CD4-positive, CD25-positive, alpha-beta regulatory T cell (primary cell): ENCODE measurements at regions not wholly inside any gene's neighbourhood (a gene's known extent, or its start where the extent isn't known, plus 50 kb on each side); places are given as distances from the start of the nearest gene placed in this dataset.

Experiments used
- ATAC-seq, 2 donors: fragments of 150-1000 bp; cut with Tn5 transposase; one replicate each; pipeline ENCODE4 v1.10.0; 2021; ENCODE audit warnings: low read depth in 2 of 2, moderate number of reproducible peaks in 2 of 2, moderate library complexity in 1 of 2
- DNase-seq, 3 donors: peaks; one replicate each; pipeline versions ENCODE4 v3.0.0 to v3.0.0-alpha.2; 2012 to 2022; ENCODE audit warnings: mixed read lengths in 1 of 3
- H3K27ac ChIP-seq: one replicate; pipeline ENCODE4 v1.7.0; 2013; ENCODE audit warnings: mild to moderate bottlenecking, low read length; ENCODE audit not compliant: insufficient read depth, poor library complexity, severe bottlenecking
- H3K27me3 ChIP-seq: one replicate; pipeline ENCODE4 v1.7.0; 2013; ENCODE audit warnings: low read length; ENCODE audit not compliant: control insufficient read depth, insufficient read depth
- H3K36me3 ChIP-seq: one replicate; pipeline ENCODE4 v1.7.0; 2013; ENCODE audit warnings: mild to moderate bottlenecking, low read length, moderate library complexity; ENCODE audit not compliant: control insufficient read depth, insufficient read depth
- H3K4me1 ChIP-seq: 2 replicates; pipeline ENCODE4 v1.7.0; 2013; ENCODE audit warnings: mild to moderate bottlenecking, low read length; ENCODE audit not compliant: insufficient read depth, control insufficient read depth, poor library complexity, severe bottlenecking
- H3K4me3 ChIP-seq: one replicate; pipeline ENCODE4 v1.7.0; 2013; ENCODE audit warnings: low read depth, mild to moderate bottlenecking, low read length, moderate library complexity
- H3K9me3 ChIP-seq, 2 experiments: 1 replicate in 1 of 2; 2 replicates in 1 of 2; pipeline ENCODE4 v1.7.0; 2013; ENCODE audit warnings: low read length in 2 of 2, mild to moderate bottlenecking in 1 of 2, moderate library complexity in 1 of 2; ENCODE audit not compliant: control insufficient read depth in 2 of 2
- H3K27ac Mint-ChIP-seq, 3 donors: one replicate each; pipeline ENCODE4 v1.8.0; 2020 to 2022; ENCODE audit warnings: mild to moderate bottlenecking in 3 of 3, mixed read lengths in 3 of 3, moderate library complexity in 2 of 3
- H3K27me3 Mint-ChIP-seq: one replicate; pipeline ENCODE4 v1.8.0; 2022; ENCODE audit warnings: mild to moderate bottlenecking, mixed read lengths
- H3K36me3 Mint-ChIP-seq: one replicate; pipeline ENCODE4 v1.8.0; 2020; ENCODE audit warnings: mixed read lengths
- H3K4me1 Mint-ChIP-seq, 4 donors: one replicate each; pipeline ENCODE4 v1.8.0; 2020 to 2022; ENCODE audit warnings: mixed read lengths in 4 of 4, mild to moderate bottlenecking in 1 of 4
- H3K4me3 Mint-ChIP-seq, 4 donors: one replicate each; pipeline ENCODE4 v1.8.0; 2020 to 2022; ENCODE audit warnings: mild to moderate bottlenecking in 4 of 4, mixed read lengths in 4 of 4, moderate library complexity in 3 of 4
- H3K9me3 Mint-ChIP-seq, 7 donors: one replicate each; pipeline ENCODE4 v1.8.0; 2020 to 2022; ENCODE audit warnings: mixed read lengths in 7 of 7, mild to moderate bottlenecking in 3 of 7, moderate library complexity in 2 of 7

DNA sequence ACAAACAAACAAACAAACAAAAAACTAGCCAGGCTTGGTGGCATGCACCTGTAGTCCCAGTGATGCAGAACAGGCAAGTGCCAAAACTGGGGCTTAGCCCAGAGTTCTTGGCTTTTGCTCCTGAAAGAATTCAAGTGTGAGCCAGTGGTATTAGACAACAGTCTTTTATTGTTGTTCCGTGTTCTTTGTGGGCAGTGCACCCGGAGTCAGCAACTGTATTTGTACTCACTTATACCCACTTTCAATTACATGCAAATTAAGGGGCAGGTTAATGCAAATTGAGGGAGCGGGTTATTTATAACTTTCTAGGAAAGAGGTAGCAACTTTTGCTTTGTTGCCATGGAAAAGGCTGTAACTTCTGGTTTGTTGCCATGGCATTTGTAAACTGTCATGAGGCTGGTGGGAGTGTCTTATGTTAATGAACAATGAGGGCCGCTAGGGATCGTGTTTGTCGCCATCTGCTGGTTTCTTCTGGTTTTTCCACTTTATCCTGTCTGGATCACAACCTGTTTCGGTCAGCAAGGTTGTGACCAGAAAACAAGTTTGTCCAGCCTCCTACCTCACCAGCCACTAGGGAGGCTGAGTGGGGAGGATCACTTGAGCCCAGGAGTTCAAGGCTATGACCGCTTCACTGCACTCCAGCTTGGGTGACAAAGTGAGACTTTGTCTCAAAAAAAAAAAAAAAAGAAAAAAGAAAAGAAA lies 88.8 kb upstream of the ESX1 start:
- no peak overlapping the region for H3K4me3 ChIP-seq
- DNase-seq, result peak in 2 of 3 donors; percentile 36 to 55
- H3K9me3 Mint-ChIP-seq, result peaks cover 0 to 5% (median 0%) of the 10 kb centered on the region in 7 donors
- H3K4me1 Mint-ChIP-seq, result peaks cover 0 to 5% (median 3%) of the 10 kb centered on the region in 4 donors
- no peaks in the 10 kb centered on the region for H3K36me3 ChIP-seq
- no peak overlapping the region for H3K27ac ChIP-seq
- H3K36me3 Mint-ChIP-seq, result no peaks in the 10 kb centered on the region
- H3K4me3 Mint-ChIP-seq, result no peak overlapping the region
- peaks cover 4% of the 10 kb centered on the region for H3K27me3 Mint-ChIP-seq
- no peak overlapping the region for H3K27ac Mint-ChIP-seq
- no peaks in the 10 kb centered on the region for H3K4me1 ChIP-seq
- ATAC-seq, result no peak
- H3K9me3 ChIP-seq, result no peaks in the 10 kb centered on the region
- no peaks in the 10 kb centered on the region for H3K27me3 ChIP-seq

DNA sequence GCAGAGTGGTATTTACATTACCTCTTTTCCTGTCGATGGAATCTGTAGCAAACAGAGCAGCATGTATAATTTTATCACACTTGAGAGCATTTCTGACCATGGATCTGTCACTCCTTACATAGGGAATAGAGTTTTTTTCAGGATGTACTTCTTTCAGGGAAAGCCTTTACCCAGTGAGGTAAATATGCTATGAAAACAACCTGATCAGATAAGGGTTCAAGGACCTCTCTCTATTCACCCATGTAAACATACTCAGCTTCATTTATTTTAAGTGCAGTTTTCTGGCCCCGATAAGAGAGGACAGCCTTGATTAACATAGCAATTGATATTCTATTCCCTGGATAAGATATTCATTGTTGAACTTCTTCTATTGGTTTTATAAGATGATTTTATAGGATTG lies 87.3 kb upstream of the ESX1 start:
- no peak overlapping the region for H3K27ac ChIP-seq
- Mint-ChIP-seq H3K4me3 (no peak overlapping the region), H3K36me3 (no peaks in the 10 kb centered on the region), H3K9me3 (peaks cover 0 to 2% (median 0%) of the 10 kb centered on the region in 7 donors), H3K27me3 (peaks cover 2% of the 10 kb centered on the region), H3K4me1 (peaks cover 0 to 5% (median 3%) of the 10 kb centered on the region in 4 donors), H3K27ac (no peak overlapping the region)
- no peak for DNase-seq
- no peak for ATAC-seq
- H3K4me1 ChIP-seq, result no peaks in the 10 kb centered on the region
- H3K9me3 ChIP-seq, result no peaks in the 10 kb centered on the region
- no peaks in the 10 kb centered on the region for H3K36me3 ChIP-seq
- H3K27me3 ChIP-seq, result no peaks in the 10 kb centered on the region
- H3K4me3 ChIP-seq, result no peak overlapping the region

DNA sequence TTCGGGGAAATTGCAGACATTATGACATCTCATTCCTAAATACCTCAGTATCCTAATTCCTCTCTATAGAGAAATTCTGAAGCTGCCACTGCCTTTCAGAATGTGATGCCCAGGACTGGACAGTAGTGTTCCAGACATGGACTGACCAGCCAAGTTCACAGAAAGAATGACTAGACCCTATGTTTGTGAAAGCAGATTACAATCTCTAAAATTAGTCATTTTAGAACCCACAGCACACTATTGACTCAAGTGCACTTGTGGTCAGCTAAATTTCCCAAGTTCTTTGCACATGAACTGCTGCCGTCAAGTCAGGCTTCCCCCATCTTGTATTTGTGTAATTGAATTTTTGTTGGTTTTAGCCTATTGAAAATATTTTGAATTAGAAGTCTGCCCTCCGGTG lies 81.0 kb upstream of the ESX1 start:
- Mint-ChIP-seq H3K4me3 (no peak overlapping the region), H3K27ac (no peak overlapping the region), H3K9me3 (no peaks in the 10 kb centered on the region), H3K36me3 (no peaks in the 10 kb centered on the region), H3K4me1 (no peaks in the 10 kb centered on the region), H3K27me3 (no peaks in the 10 kb centered on the region)
- no peaks in the 10 kb centered on the region for H3K36me3 ChIP-seq
- H3K4me1 ChIP-seq, result no peaks in the 10 kb centered on the region
- no peaks in the 10 kb centered on the region for H3K27me3 ChIP-seq
- H3K27ac ChIP-seq, result no peak overlapping the region
- ATAC-seq (no peak), DNase-seq (no peak)
- no peaks in the 10 kb centered on the region for H3K9me3 ChIP-seq
- no peak overlapping the region for H3K4me3 ChIP-seq

DNA sequence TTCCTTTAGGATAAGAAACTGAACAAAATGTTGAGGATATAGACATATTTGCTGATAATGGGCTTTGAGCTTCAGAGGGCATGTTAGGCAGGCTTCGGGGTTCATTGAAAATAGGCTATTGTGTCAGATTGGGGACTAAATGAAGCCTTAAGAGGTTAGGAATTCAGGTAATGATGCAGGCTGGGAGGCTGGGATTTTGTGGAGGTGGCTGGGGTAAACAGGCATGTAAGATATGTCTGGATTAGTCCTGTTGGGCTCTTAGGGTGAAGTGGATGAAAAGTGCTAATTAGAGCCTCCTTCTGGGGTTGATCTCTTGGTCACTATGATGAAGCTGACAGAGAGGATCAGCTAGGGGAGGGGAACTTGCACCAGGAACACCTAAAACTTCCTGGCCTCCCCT lies 80.2 kb upstream of the ESX1 start:
- Mint-ChIP-seq H3K27ac (no peak overlapping the region), H3K36me3 (no peaks in the 10 kb centered on the region), H3K4me1 (no peaks in the 10 kb centered on the region), H3K27me3 (no peaks in the 10 kb centered on the region), H3K4me3 (no peak overlapping the region), H3K9me3 (no peaks in the 10 kb centered on the region)
- no peak overlapping the region for H3K27ac ChIP-seq
- ATAC-seq, result no peak
- no peaks in the 10 kb centered on the region for H3K27me3 ChIP-seq
- H3K9me3 ChIP-seq, result no peaks in the 10 kb centered on the region
- H3K4me1 ChIP-seq, result no peaks in the 10 kb centered on the region
- H3K4me3 ChIP-seq, result no peak overlapping the region
- no peaks in the 10 kb centered on the region for H3K36me3 ChIP-seq
- no peak for DNase-seq

DNA sequence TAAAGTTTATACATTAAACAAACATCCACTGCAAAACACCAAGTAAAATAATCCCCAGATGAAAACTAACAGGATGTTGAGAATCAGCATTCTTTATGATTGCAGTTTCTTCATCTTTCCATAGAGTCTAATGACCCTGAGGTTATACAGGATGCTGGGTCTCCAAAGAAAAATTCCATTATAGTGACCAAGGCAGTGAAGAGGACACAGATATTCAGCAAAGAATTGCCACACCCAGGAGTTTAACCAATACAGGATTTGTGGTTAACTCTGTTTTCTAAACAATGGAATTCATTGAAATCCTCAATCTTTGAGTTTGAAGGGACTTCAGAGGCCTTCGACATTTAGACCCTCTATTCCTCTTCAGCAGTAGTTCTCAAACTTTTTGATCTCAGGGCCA lies 76.2 kb upstream of the ESX1 start:
- Histone ChIP-seq H3K36me3 (no peaks in the 10 kb centered on the region), H3K4me3 (no peak overlapping the region), H3K27me3 (no peaks in the 10 kb centered on the region), H3K4me1 (no peaks in the 10 kb centered on the region), H3K27ac (no peak overlapping the region), H3K9me3 (no peaks in the 10 kb centered on the region)
- no peak for DNase-seq
- no peak overlapping the region for H3K27ac Mint-ChIP-seq
- H3K36me3 Mint-ChIP-seq, result no peaks in the 10 kb centered on the region
- H3K27me3 Mint-ChIP-seq, result no peaks in the 10 kb centered on the region
- no peak for ATAC-seq
- no peaks in the 10 kb centered on the region for H3K4me1 Mint-ChIP-seq
- H3K9me3 Mint-ChIP-seq, result peaks cover 0 to 1% (median 0%) of the 10 kb centered on the region in 7 donors
- no peak overlapping the region for H3K4me3 Mint-ChIP-seq

DNA sequence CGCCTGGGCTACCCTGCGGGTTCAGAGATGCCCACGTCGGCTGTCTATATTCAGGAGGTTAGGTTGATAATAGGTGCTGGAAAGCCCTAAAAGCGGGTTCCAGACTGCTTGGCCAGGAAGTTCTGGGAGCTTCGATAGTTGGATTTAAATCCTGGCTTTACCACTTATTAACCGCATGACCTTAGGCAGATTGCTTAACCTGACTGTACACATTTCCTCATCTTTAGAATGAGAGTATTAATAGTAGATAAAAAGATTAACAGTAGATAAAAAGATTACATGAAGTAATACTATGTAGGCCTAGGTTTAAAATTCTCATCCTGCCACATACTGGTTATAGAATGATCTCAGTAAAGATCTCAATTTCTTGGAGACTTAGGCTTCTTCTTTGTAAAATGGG lies 75.0 kb upstream of the ESX1 start:
- ATAC-seq (no peak), DNase-seq (no peak)
- H3K36me3 Mint-ChIP-seq, result no peaks in the 10 kb centered on the region
- Histone ChIP-seq H3K4me3 (no peak overlapping the region), H3K4me1 (no peaks in the 10 kb centered on the region), H3K27ac (no peak overlapping the region), H3K9me3 (no peaks in the 10 kb centered on the region), H3K36me3 (no peaks in the 10 kb centered on the region), H3K27me3 (no peaks in the 10 kb centered on the region)
- no peak overlapping the region for H3K27ac Mint-ChIP-seq
- H3K27me3 Mint-ChIP-seq, result no peaks in the 10 kb centered on the region
- H3K4me1 Mint-ChIP-seq, result no peaks in the 10 kb centered on the region
- no peak overlapping the region for H3K4me3 Mint-ChIP-seq
- peaks cover 0 to 1% (median 0%) of the 10 kb centered on the region in 7 donors for H3K9me3 Mint-ChIP-seq

DNA sequence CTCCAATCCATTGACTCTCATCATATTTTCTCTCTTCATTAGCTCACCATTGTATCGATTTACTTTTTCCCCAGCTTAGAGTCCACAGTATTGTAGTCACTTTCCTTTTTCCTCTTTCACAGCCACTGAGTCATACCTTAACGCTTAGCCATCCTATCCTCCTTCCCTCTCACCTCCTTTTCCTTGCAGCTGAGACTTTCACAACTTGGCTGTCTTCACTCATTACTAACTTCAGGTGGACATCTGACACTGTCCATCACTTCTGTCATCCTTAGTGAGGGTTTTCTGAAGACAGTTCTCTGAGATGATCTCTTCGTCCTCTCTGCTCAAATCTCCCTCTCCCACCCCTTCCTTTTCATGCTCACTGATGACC lies 70.5 kb upstream of the ESX1 start:
- H3K4me3 ChIP-seq, result no peak overlapping the region
- H3K27ac ChIP-seq, result no peak overlapping the region
- no peaks in the 10 kb centered on the region for H3K27me3 ChIP-seq
- no peaks in the 10 kb centered on the region for H3K4me1 ChIP-seq
- no peaks in the 10 kb centered on the region for H3K4me1 Mint-ChIP-seq
- DNase-seq, result no peak
- no peak overlapping the region for H3K4me3 Mint-ChIP-seq
- H3K9me3 Mint-ChIP-seq, result peaks cover 0 to 2% (median 0%) of the 10 kb centered on the region in 7 donors
- H3K27ac Mint-ChIP-seq, result no peak overlapping the region
- H3K9me3 ChIP-seq, result no peaks in the 10 kb centered on the region
- H3K36me3 ChIP-seq, result no peaks in the 10 kb centered on the region
- H3K36me3 Mint-ChIP-seq, result no peaks in the 10 kb centered on the region
- ATAC-seq, result no peak
- no peaks in the 10 kb centered on the region for H3K27me3 Mint-ChIP-seq

DNA sequence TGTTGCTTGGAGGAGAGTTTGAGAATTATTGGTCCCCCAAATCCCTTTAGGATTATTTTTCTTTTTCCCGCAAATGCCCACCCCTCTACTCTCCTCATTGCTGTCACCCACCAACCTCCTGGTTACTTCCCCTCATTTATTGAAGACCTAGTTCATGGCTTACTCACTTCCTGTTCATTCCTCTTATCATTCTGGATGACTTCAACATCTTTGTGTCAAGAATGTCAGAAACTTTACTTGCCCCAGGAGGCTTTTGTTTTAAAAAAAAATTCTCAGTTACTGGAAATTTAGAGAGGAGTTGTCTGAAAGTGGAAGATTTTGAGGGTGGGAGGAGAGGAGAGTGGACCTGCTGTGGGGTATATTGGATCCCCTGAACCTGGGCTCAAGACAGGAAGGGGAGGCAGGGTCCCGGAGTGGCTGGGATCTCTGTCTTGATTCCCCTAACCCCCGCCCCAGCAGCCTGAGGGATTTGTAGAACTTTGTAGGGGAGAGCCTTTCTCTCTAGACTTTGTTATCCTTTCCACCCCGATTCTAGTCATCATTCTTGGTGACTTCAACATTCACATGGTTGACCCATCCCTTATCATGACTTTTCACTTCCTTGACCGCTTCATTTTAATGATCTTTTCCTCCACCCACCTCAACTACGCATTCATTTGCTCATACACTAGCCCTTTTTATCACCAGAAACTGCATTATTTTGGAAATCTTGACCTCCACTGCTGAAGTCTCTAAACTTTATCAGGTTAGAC lies 69.9 kb upstream of the ESX1 start:
- ATAC-seq (no peak), DNase-seq (no peak)
- Histone ChIP-seq H3K27me3 (no peaks in the 10 kb centered on the region), H3K4me1 (no peaks in the 10 kb centered on the region), H3K36me3 (no peaks in the 10 kb centered on the region), H3K9me3 (no peaks in the 10 kb centered on the region), H3K27ac (no peak overlapping the region), H3K4me3 (no peak overlapping the region)
- Mint-ChIP-seq H3K36me3 (no peaks in the 10 kb centered on the region), H3K4me1 (no peaks in the 10 kb centered on the region), H3K4me3 (no peak overlapping the region), H3K27ac (no peak overlapping the region), H3K9me3 (peaks cover 0 to 2% (median 0%) of the 10 kb centered on the region in 7 donors), H3K27me3 (no peaks in the 10 kb centered on the region)
